H1 (cell line): ENCODE measurements at regions not wholly inside any gene's neighbourhood (a gene's known extent, or its start where the extent isn't known, plus 50 kb on each side); places are given as distances from the start of the nearest gene placed in this dataset.

ENCODE experiments used
- CTCF ChIA-PET: fragments of 300-600 bp; sonication (Branson Sonifier 250); formaldehyde crosslinking; loops from one replicate; lab custom pipeline; 2021; ENCODE audit not compliant: partially characterized antibody; lab: Charles Lee
- POLR2A ChIA-PET: fragments of 300-600 bp; sonication (Branson Sonifier 250); formaldehyde crosslinking; loops from one replicate; lab custom pipeline; 2021; ENCODE audit warnings: inconsistent platforms; ENCODE audit not compliant: partially characterized antibody; lab: Charles Lee
- DNase-seq, 2 experiments: peaks; one replicate each; pipeline versions ENCODE4 v3.0.0 to v3.0.0-alpha.2; 2010 to 2022; ENCODE audit warnings: low spot score in 2 of 2, low read depth in 1 of 2, mixed read lengths in 1 of 2
- FAIRE-seq: peaks from 2 replicates; lab custom pipeline; 2011; peaks lifted over from hg19 to GRCh38; lab: Jason Lieb, UNC
- H2AFZ ChIP-seq: 2 replicates; pipeline ENCODE4 v1.8.1; 2012; ENCODE audit warnings: low read length, inconsistent platforms
- H2AK5ac ChIP-seq: 2 replicates; pipeline ENCODE4 v1.6.1; 2013; ENCODE audit warnings: low read depth, low read length
- H2BK120ac ChIP-seq: replicated peaks from 2 replicates; pipeline ENCODE3; 2013; ENCODE audit warnings: low read depth, low read length, inconsistent platforms
- H2BK12ac ChIP-seq: 2 replicates; pipeline ENCODE4 v1.6.1; 2013; ENCODE audit warnings: low read depth, low read length
- H2BK15ac ChIP-seq: 2 replicates; pipeline ENCODE4 v1.6.1; 2013; ENCODE audit warnings: low read length
- H2BK20ac ChIP-seq: 2 replicates; pipeline ENCODE4 v1.6.1; 2013; ENCODE audit warnings: low read length
- H2BK5ac ChIP-seq: 2 replicates; pipeline ENCODE4 v1.6.1; 2013; ENCODE audit warnings: low read depth, low read length
- H3K14ac ChIP-seq: 2 replicates; pipeline ENCODE4 v1.6.1; 2013; ENCODE audit warnings: inconsistent platforms; ENCODE audit not compliant: insufficient read length
- H3K18ac ChIP-seq: 2 replicates; pipeline ENCODE4 v1.6.1; 2013; ENCODE audit warnings: low read length; ENCODE audit errors: extremely low read depth
- H3K23ac ChIP-seq: 2 replicates; pipeline ENCODE4 v1.6.1; 2013; ENCODE audit warnings: inconsistent platforms; ENCODE audit not compliant: insufficient read length
- H3K23me2 ChIP-seq: 2 replicates; pipeline ENCODE4 v1.6.1; 2013; ENCODE audit warnings: low read depth, low read length
- H3K27ac ChIP-seq: 2 replicates; pipeline ENCODE4 v1.6.1; 2011; ENCODE audit warnings: low read depth, low read length, inconsistent platforms
- H3K27me3 ChIP-seq, 4 experiments: replicated peaks in 1 of 4; 1 replicate in 1 of 4; 2 replicates in 3 of 4; pipeline versions ENCODE4 v1.6.1 to v1.8.1; 2011 to 2013; ENCODE audit warnings: low read length in 3 of 4, mild to moderate bottlenecking in 3 of 4, inconsistent platforms in 2 of 4, mixed read lengths in 2 of 4, moderate library complexity in 1 of 4; ENCODE audit not compliant: control insufficient read depth in 3 of 4, insufficient read depth in 3 of 4; ENCODE audit errors: extremely low read depth in 1 of 4
- H3K36me3 ChIP-seq, 4 experiments: 2 replicates each; pipeline versions ENCODE4 v1.6.1 to v1.8.1; 2011 to 2013; ENCODE audit warnings: mild to moderate bottlenecking in 4 of 4, low read length in 3 of 4, moderate library complexity in 2 of 4, control low read depth in 1 of 4, inconsistent platforms in 1 of 4; ENCODE audit not compliant: insufficient read depth in 4 of 4, control insufficient read depth in 2 of 4
- H3K4ac ChIP-seq: replicated peaks from 2 replicates; pipeline ENCODE3; 2013; ENCODE audit warnings: low read length, low read depth, mixed read lengths, inconsistent platforms; ENCODE audit not compliant: insufficient read length
- H3K4me1 ChIP-seq, 4 experiments: replicated peaks in 1 of 4; 1 replicate in 1 of 4; 2 replicates in 3 of 4; pipeline versions ENCODE4 v1.6.1 to v1.8.1; 2011 to 2013; ENCODE audit warnings: low read length in 3 of 4, inconsistent platforms in 2 of 4, mixed read lengths in 1 of 4; ENCODE audit not compliant: insufficient read depth in 4 of 4, control insufficient read depth in 3 of 4
- H3K4me2 ChIP-seq, 2 experiments: 2 replicates each; pipeline versions ENCODE4 v1.6.1 to v1.8.1; 2011 to 2013; ENCODE audit warnings: low read depth in 2 of 2, low read length in 2 of 2, control low read depth in 1 of 2, inconsistent platforms in 1 of 2, mild to moderate bottlenecking in 1 of 2; ENCODE audit not compliant: insufficient read depth in 1 of 2
- H3K4me3 ChIP-seq, 4 experiments: fragments of 200-600, 300-600 bp in 1 of 4; sonication (generic), shearing (Covaris generic), sonication (Bioruptor Twin) in 1 of 4; 2 replicates each; pipeline versions ENCODE4 v1.5.1 to v1.8.1; 2011 to 2016; ENCODE audit warnings: low read length in 4 of 4, low read depth in 3 of 4, control low read depth in 2 of 4, inconsistent platforms in 2 of 4, mild to moderate bottlenecking in 2 of 4, mixed read lengths in 1 of 4, moderate library complexity in 1 of 4; ENCODE audit not compliant: insufficient read depth in 2 of 4; ENCODE audit errors: extremely low read depth in 1 of 4
- H3K56ac ChIP-seq: replicated peaks from 2 replicates; pipeline ENCODE3; 2013; ENCODE audit warnings: low read depth, mild to moderate bottlenecking, mixed read lengths, low read length, inconsistent platforms; ENCODE audit not compliant: insufficient read length
- H3K79me1 ChIP-seq: 2 replicates; pipeline ENCODE4 v1.6.1; 2013; ENCODE audit warnings: low read depth, low read length, control low read depth
- H3K79me2 ChIP-seq, 2 experiments: 2 replicates each; pipeline versions ENCODE4 v1.6.1 to v1.8.1; 2012 to 2013; ENCODE audit warnings: low read length in 2 of 2, mild to moderate bottlenecking in 2 of 2, inconsistent platforms in 1 of 2; ENCODE audit not compliant: insufficient read depth in 2 of 2, control insufficient read depth in 1 of 2
- H3K9ac ChIP-seq, 4 experiments: replicated peaks in 1 of 4; 1 replicate in 1 of 4; 2 replicates in 3 of 4; pipeline versions ENCODE4 v1.6.1 to v1.8.1; 2011 to 2013; ENCODE audit warnings: low read depth in 3 of 4, low read length in 3 of 4, control low read depth in 2 of 4, mild to moderate bottlenecking in 2 of 4, moderate library complexity in 2 of 4, inconsistent platforms in 1 of 4; ENCODE audit errors: extremely low read depth in 1 of 4
- H3K9me3 ChIP-seq, 2 experiments: 2 replicates each; pipeline versions ENCODE4 v1.6.1 to v1.8.1; 2012 to 2013; ENCODE audit warnings: mild to moderate bottlenecking in 2 of 2, moderate library complexity in 2 of 2, control low read depth in 1 of 2, inconsistent platforms in 1 of 2, low read depth in 1 of 2, low read length in 1 of 2, mixed read lengths in 1 of 2; ENCODE audit not compliant: insufficient read depth in 2 of 2
- H4K20me1 ChIP-seq, 2 experiments: replicated peaks in 1 of 2; 2 replicates each; pipeline versions ENCODE3 to v1.8.1; 2011 to 2013; ENCODE audit warnings: inconsistent platforms in 2 of 2, low read length in 2 of 2, mild to moderate bottlenecking in 1 of 2; ENCODE audit not compliant: insufficient read depth in 2 of 2, control insufficient read depth in 1 of 2
- H4K5ac ChIP-seq: 2 replicates; pipeline ENCODE4 v1.6.1; 2013; ENCODE audit warnings: low read length, low read depth, mixed read lengths, inconsistent platforms; ENCODE audit not compliant: insufficient read length
- H4K8ac ChIP-seq: 2 replicates; pipeline ENCODE4 v1.8.0; 2013; ENCODE audit warnings: mild to moderate bottlenecking, moderate library complexity, low read length, inconsistent platforms; ENCODE audit not compliant: insufficient read depth; ENCODE audit errors: extremely low read depth
- H4K91ac ChIP-seq: replicated peaks from 2 replicates; pipeline ENCODE3; 2013; ENCODE audit warnings: low read length, mixed read lengths, inconsistent platforms; ENCODE audit not compliant: insufficient read length
- BACH1 ChIP-seq: IDR thresholded peaks from 2 replicates; pipeline ENCODE4 v1.6.1; 2012; ENCODE audit warnings: low read length, improper control_type of control experiment
- CBX5 ChIP-seq: fragments of 300-800, 300-1000 bp; sonication (generic); IDR thresholded peaks from 2 replicates; pipeline ENCODE4 v1.7.1; 2016; ENCODE audit warnings: antibody characterized with exemption, low read length, low read depth
- KDM4A ChIP-seq: IDR thresholded peaks from one replicate; pipeline ENCODE4 v1.7.1; 2012; ENCODE audit warnings: low read depth, mild to moderate bottlenecking, moderate library complexity, low read length, inconsistent platforms; ENCODE audit not compliant: severe bottlenecking
- POLR2AphosphoS5 ChIP-seq: IDR thresholded peaks from 2 replicates; pipeline ENCODE4 v1.6.1; 2011; ENCODE audit warnings: low read depth, low read length
- POU5F1 ChIP-seq: IDR thresholded peaks from 2 replicates; pipeline ENCODE4 v1.6.1; 2011; ENCODE audit warnings: low read depth, mild to moderate bottlenecking, low read length, moderate library complexity
- RAD21 ChIP-seq, 2 experiments: IDR thresholded peaks in 1 of 2; conservative IDR thresholded peaks in 1 of 2; 2 replicates each; pipeline ENCODE4 v1.6.1; 2011; ENCODE audit warnings: low read depth in 2 of 2, low read length in 2 of 2, improper control_type of control experiment in 1 of 2, inconsistent platforms in 1 of 2, mild to moderate bottlenecking in 1 of 2, moderate library complexity in 1 of 2
- RNF2 ChIP-seq: fragments of 200-900, 300-1000 bp; sonication (generic); IDR thresholded peaks from 2 replicates; pipeline ENCODE4 v1.7.1; 2016; ENCODE audit warnings: borderline replicate concordance, low read depth, mild to moderate bottlenecking, antibody characterized with exemption, low read length; ENCODE audit not compliant: poor library complexity, severe bottlenecking; ENCODE audit errors: missing control alignments
- RXRA ChIP-seq: IDR thresholded peaks from 2 replicates; pipeline ENCODE4 v1.6.1; 2011; ENCODE audit warnings: low read depth, mild to moderate bottlenecking, low read length, moderate library complexity; ENCODE audit not compliant: insufficient read depth
- SP1 ChIP-seq: IDR thresholded peaks from 2 replicates; pipeline ENCODE4 v1.6.1; 2011; ENCODE audit warnings: low read depth, low read length
- SP2 ChIP-seq: IDR thresholded peaks from 2 replicates; pipeline ENCODE4 v1.6.1; 2012; ENCODE audit warnings: mild to moderate bottlenecking, low read length, inconsistent platforms
- SUZ12 ChIP-seq: fragments of 200-600 bp; sonication (generic); IDR thresholded peaks from 2 replicates; pipeline ENCODE4 v1.6.1; 2012; ENCODE audit warnings: mild to moderate bottlenecking, inconsistent platforms, low read length, moderate library complexity, mixed read lengths
- TAF7 ChIP-seq: optimal IDR thresholded peaks from 2 replicates; pipeline ENCODE3; 2011; ENCODE audit warnings: low read depth, mild to moderate bottlenecking, inconsistent platforms, low read length, moderate library complexity, borderline replicate concordance
- TF ChIP-seq, protein P1 (sequence below): IDR thresholded peaks from 2 replicates; pipeline ENCODE4 v1.6.1; 2011; ENCODE audit warnings: low read length, improper control_type of control experiment

DNA sequence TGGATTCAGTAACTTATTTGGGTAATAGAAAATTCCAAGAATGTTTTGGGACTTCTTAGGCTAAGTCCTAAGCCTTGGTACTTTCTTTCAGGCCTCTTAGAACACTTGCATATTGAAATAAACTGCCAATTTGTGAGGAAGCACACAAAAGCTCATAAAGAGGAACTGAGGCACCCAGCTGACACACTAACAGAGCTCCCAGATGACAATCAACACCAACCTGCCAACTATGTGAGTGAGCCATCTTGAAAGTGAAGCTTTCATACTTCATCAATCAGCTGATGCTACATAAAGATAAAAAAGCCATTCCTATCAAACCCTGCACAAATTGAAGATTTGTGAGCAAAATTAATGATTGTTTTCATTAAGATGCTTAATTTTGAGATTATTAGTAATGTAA lies 832.5 kb upstream of the EPHA7 start:
- no peaks in the 10 kb centered on the region for H4K20me1 ChIP-seq
- H2AK5ac ChIP-seq, result no peak overlapping the region
- no peak for FAIRE-seq
- no peak for DNase-seq
- no peaks in the 10 kb centered on the region for H3K79me2 ChIP-seq
- H2BK5ac ChIP-seq, result no peak overlapping the region
- H2BK20ac ChIP-seq, result no peak overlapping the region
- H4K8ac ChIP-seq, result no peak overlapping the region
- no peaks in the 10 kb centered on the region for H3K23me2 ChIP-seq
- CTCF ChIA-PET, result no interaction called here
- H3K27ac ChIP-seq, result no peak overlapping the region
- no peak overlapping the region for H2BK12ac ChIP-seq
- no peak overlapping the region for H3K18ac ChIP-seq
- no peak overlapping the region for H3K4me3 ChIP-seq
- no peak overlapping the region for H2BK15ac ChIP-seq
- H4K91ac ChIP-seq, result no peak overlapping the region
- H3K36me3 ChIP-seq, result no peaks in the 10 kb centered on the region
- H3K4ac ChIP-seq, result no peak overlapping the region
- no peak overlapping the region for H2AFZ ChIP-seq
- H2BK120ac ChIP-seq, result no peak overlapping the region
- H3K79me1 ChIP-seq, result no peaks in the 10 kb centered on the region
- H3K4me1 ChIP-seq, result no peaks in the 10 kb centered on the region
- no peak overlapping the region for H3K23ac ChIP-seq
- H3K4me2 ChIP-seq, result no peak overlapping the region
- no peak overlapping the region for H3K14ac ChIP-seq
- no peak overlapping the region for H4K5ac ChIP-seq
- TF ChIP-seq TAF7, result no peak
- no peak for TF ChIP-seq BACH1
- TF ChIP-seq RNF2, result no peak
- no peak for TF ChIP-seq SP1
- TF ChIP-seq POU5F1, result no peak
- no peak for TF ChIP-seq SUZ12
- no peak for TF ChIP-seq KDM4A
- TF ChIP-seq RXRA, result no peak
- TF ChIP-seq CBX5, result no peak
- no peak for TF ChIP-seq POLR2AphosphoS5
- TF ChIP-seq SP2, result no peak
- TF ChIP-seq, protein P1, sequence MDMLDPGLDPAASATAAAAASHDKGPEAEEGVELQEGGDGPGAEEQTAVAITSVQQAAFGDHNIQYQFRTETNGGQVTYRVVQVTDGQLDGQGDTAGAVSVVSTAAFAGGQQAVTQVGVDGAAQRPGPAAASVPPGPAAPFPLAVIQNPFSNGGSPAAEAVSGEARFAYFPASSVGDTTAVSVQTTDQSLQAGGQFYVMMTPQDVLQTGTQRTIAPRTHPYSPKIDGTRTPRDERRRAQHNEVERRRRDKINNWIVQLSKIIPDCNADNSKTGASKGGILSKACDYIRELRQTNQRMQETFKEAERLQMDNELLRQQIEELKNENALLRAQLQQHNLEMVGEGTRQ, result no peak
- no peak for TF ChIP-seq RAD21 (IDR thresholded peaks at IDR 0.05 in 1 of 2, conservative IDR thresholded peaks at IDR 0.05 in 1 of 2; ENCODE audit: low read depth in 2 of 2, low read length in 2 of 2)
- POLR2A ChIA-PET, result no interaction called here
- H3K9ac ChIP-seq, result no peak overlapping the region
- no peaks in the 10 kb centered on the region for H3K27me3 ChIP-seq
- no peak overlapping the region for H3K56ac ChIP-seq
- H3K9me3 ChIP-seq, result no peaks in the 10 kb centered on the region
